ENCODE measurements at regions not wholly inside any gene's neighbourhood (a gene's known extent, or its start where the extent isn't known, plus 50 kb on each side); places are given as distances from the start of the nearest gene placed in this dataset.
"Not testable (repeated sequence)": the region's sequence is repeated elsewhere in the genome, so short reads cannot be mapped to it uniquely, and the experiment has no call there.

GRCh38 chr16:29286161-29286560, 120.3 kb downstream of the NPIPB11 start:
- H4K20me1 ChIP-seq (ENCODE audit: control insufficient read depth, insufficient read depth); H3K4me3 ChIP-seq; H3K36me3 ChIP-seq (ENCODE audit: control insufficient read depth in 2 of 2, insufficient read depth in 2 of 2, low read length in 1 of 2); H2AFZ ChIP-seq (ENCODE audit: control insufficient read depth, low read depth, low read length); FAIRE-seq; H3K4me2 ChIP-seq (ENCODE audit: control insufficient read depth, insufficient read depth); H3K9ac ChIP-seq (ENCODE audit: control insufficient read depth, insufficient read depth, low read length); RAD21 ChIA-PET (ENCODE audit: unreplicated experiment); H3K27me3 ChIP-seq (replicated peaks in 1 of 2; ENCODE audit: control insufficient read depth in 2 of 2, insufficient read depth in 2 of 2, low read length in 1 of 2); intact Hi-C loops (cut with micrococcal nuclease; ENCODE audit: unreplicated experiment); SMC1A ChIA-PET (ENCODE audit: uncharacterized antibody, unreplicated experiment); H3K9me3 ChIP-seq (replicated peaks; ENCODE audit: control insufficient read depth, insufficient read depth, low read length); in situ Hi-C loops (cut with MboI); H3K27ac ChIP-seq (ENCODE audit: control insufficient read depth, insufficient read depth); ATAC-seq; CTCF ChIA-PET; H3K79me2 ChIP-seq (ENCODE audit: control insufficient read depth, insufficient read depth, low read length); DNase-seq (ENCODE audit: low read depth, low spot score); POLR2A ChIA-PET; BruUV-seq (replicated peaks); H3K4me1 ChIP-seq (ENCODE audit: control insufficient read depth, insufficient read depth, low read length): not testable (repeated sequence)
- 51% methylated on average over 11 of the region's 15 CpGs for WGBS (ENCODE audit: insufficient coverage, insufficient replicate concordance, low lambda C conversion rate, missing lambda C conversion rate)

- H4K20me1 ChIP-seq (ENCODE audit: control insufficient read depth, insufficient read depth); H3K4me2 ChIP-seq (ENCODE audit: control insufficient read depth, insufficient read depth); H3K79me2 ChIP-seq (ENCODE audit: control insufficient read depth, insufficient read depth, low read length); POLR2A ChIA-PET; CTCF ChIA-PET; ATAC-seq; H3K27me3 ChIP-seq (replicated peaks in 1 of 2; ENCODE audit: control insufficient read depth in 2 of 2, insufficient read depth in 2 of 2, low read length in 1 of 2); RAD21 ChIA-PET (ENCODE audit: unreplicated experiment); H3K4me3 ChIP-seq; H3K27ac ChIP-seq (ENCODE audit: control insufficient read depth, insufficient read depth); H3K9ac ChIP-seq (ENCODE audit: control insufficient read depth, insufficient read depth, low read length); BruUV-seq (replicated peaks); SMC1A ChIA-PET (ENCODE audit: uncharacterized antibody, unreplicated experiment); H3K36me3 ChIP-seq (ENCODE audit: control insufficient read depth in 2 of 2, insufficient read depth in 2 of 2, low read length in 1 of 2); H3K4me1 ChIP-seq (ENCODE audit: control insufficient read depth, insufficient read depth, low read length); DNase-seq (ENCODE audit: low read depth, low spot score); FAIRE-seq; in situ Hi-C loops (cut with MboI); H3K9me3 ChIP-seq (replicated peaks; ENCODE audit: control insufficient read depth, insufficient read depth, low read length); intact Hi-C loops (cut with micrococcal nuclease; ENCODE audit: unreplicated experiment); H2AFZ ChIP-seq (ENCODE audit: control insufficient read depth, low read depth, low read length): not testable (repeated sequence)
- 63% methylated on average over 24 of the region's 32 CpGs for WGBS (ENCODE audit: insufficient coverage, insufficient replicate concordance, low lambda C conversion rate, missing lambda C conversion rate)
These were observed 121.2 kb downstream of the NPIPB11 start for GRCh38 chr16:29285151-29285885.

DNA sequence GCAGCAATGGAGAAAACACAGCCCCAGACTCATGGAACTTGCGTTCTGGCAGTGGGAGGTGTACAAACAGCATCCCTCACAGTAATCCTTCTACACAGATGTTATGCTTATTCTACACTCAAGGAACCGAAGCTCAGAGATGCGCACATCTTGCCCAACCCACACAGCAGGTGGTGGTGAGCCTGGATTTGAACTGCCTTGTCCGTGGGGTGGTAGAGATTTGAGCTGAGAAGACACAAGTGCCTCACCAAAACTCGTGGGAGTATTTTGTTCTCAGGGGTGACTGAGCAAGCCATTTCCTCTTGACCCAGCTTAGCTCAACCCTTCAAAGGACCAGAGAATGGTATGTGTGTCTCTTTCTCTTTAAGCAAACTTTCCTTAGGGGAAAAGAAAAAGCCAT, 121.8 kb downstream of the NPIPB11 start:
- BruUV-seq (replicated peaks); POLR2A ChIA-PET; intact Hi-C loops (cut with micrococcal nuclease; ENCODE audit: unreplicated experiment); H4K20me1 ChIP-seq (ENCODE audit: control insufficient read depth, insufficient read depth); CTCF ChIA-PET; SMC1A ChIA-PET (ENCODE audit: uncharacterized antibody, unreplicated experiment); H3K4me1 ChIP-seq (ENCODE audit: control insufficient read depth, insufficient read depth, low read length); H3K4me3 ChIP-seq; H3K9ac ChIP-seq (ENCODE audit: control insufficient read depth, insufficient read depth, low read length); H3K9me3 ChIP-seq (replicated peaks; ENCODE audit: control insufficient read depth, insufficient read depth, low read length); H3K4me2 ChIP-seq (ENCODE audit: control insufficient read depth, insufficient read depth); H3K36me3 ChIP-seq (ENCODE audit: control insufficient read depth in 2 of 2, insufficient read depth in 2 of 2, low read length in 1 of 2); in situ Hi-C loops (cut with MboI); H3K27me3 ChIP-seq (replicated peaks in 1 of 2; ENCODE audit: control insufficient read depth in 2 of 2, insufficient read depth in 2 of 2, low read length in 1 of 2); H3K27ac ChIP-seq (ENCODE audit: control insufficient read depth, insufficient read depth); RAD21 ChIA-PET (ENCODE audit: unreplicated experiment); DNase-seq (ENCODE audit: low read depth, low spot score); H3K79me2 ChIP-seq (ENCODE audit: control insufficient read depth, insufficient read depth, low read length); H2AFZ ChIP-seq (ENCODE audit: control insufficient read depth, low read depth, low read length): not testable (repeated sequence)
- peak; percentile 27 for FAIRE-seq
- ATAC-seq: peak; percentile 34; the same call in 2 of the 3 replicates
- 45% methylated on average over 5 of the region's 5 CpGs for WGBS (ENCODE audit: insufficient coverage, insufficient replicate concordance, low lambda C conversion rate, missing lambda C conversion rate)

DNA sequence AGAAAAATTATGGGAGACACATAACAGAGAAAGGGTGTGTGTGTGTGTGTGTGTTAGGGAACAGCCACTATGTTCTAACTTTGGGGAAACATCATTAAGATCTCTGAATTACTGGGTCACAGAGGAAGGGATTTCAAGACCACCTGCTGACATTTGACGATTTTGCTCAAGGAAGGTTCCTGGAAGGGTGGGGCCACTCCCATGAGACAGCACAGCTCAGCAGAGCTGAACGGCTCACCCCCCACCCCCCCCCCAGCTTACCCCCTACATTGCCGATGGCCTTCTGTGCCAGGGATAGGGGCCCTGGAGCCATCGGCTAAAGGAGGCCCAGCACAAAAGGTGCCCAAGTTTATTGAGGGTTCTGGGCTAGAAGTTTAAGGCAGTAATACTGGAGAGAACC, 122.4 kb downstream of the NPIPB11 start:
- H3K4me2 ChIP-seq (ENCODE audit: control insufficient read depth, insufficient read depth); BruUV-seq (replicated peaks); RAD21 ChIA-PET (ENCODE audit: unreplicated experiment); ATAC-seq; H3K27me3 ChIP-seq (replicated peaks in 1 of 2; ENCODE audit: control insufficient read depth in 2 of 2, insufficient read depth in 2 of 2, low read length in 1 of 2); POLR2A ChIA-PET; H3K9ac ChIP-seq (ENCODE audit: control insufficient read depth, insufficient read depth, low read length); H3K27ac ChIP-seq (ENCODE audit: control insufficient read depth, insufficient read depth); H4K20me1 ChIP-seq (ENCODE audit: control insufficient read depth, insufficient read depth); H3K9me3 ChIP-seq (replicated peaks; ENCODE audit: control insufficient read depth, insufficient read depth, low read length); H2AFZ ChIP-seq (ENCODE audit: control insufficient read depth, low read depth, low read length); H3K4me1 ChIP-seq (ENCODE audit: control insufficient read depth, insufficient read depth, low read length); H3K4me3 ChIP-seq; H3K79me2 ChIP-seq (ENCODE audit: control insufficient read depth, insufficient read depth, low read length); in situ Hi-C loops (cut with MboI); SMC1A ChIA-PET (ENCODE audit: uncharacterized antibody, unreplicated experiment); DNase-seq (ENCODE audit: low read depth, low spot score); intact Hi-C loops (cut with micrococcal nuclease; ENCODE audit: unreplicated experiment); H3K36me3 ChIP-seq (ENCODE audit: control insufficient read depth in 2 of 2, insufficient read depth in 2 of 2, low read length in 1 of 2); CTCF ChIA-PET: not testable (repeated sequence)
- peak; percentile 93 for FAIRE-seq
- 11% methylated on average over 3 of the region's 4 CpGs for WGBS (ENCODE audit: insufficient coverage, insufficient replicate concordance, low lambda C conversion rate, missing lambda C conversion rate)

Data from GM12878 (cell line).